ENCODE measurements at regions not wholly inside any gene's neighbourhood (a gene's known extent, or its start where the extent isn't known, plus 50 kb on each side); places are given as distances from the start of the nearest gene placed in this dataset.

GRCh38 chr5:2203774-2204173 is 321.0 kb upstream of the IRX4 start:
- H3K4me3 ChIP-seq (ENCODE audit: low read depth, low read length) = no peak overlapping the region
- no peak for TF ChIP-seq CTCF (IDR thresholded peaks at IDR 0.05; ENCODE audit: control insufficient read depth, extremely low read depth, insufficient read depth)
- no peak for DNase-seq (ENCODE audit: low read depth)

- TF ChIP-seq CTCF (IDR thresholded peaks at IDR 0.05; ENCODE audit: control insufficient read depth, extremely low read depth, insufficient read depth) = no peak
- no peak overlapping the region for H3K4me3 ChIP-seq (ENCODE audit: low read depth, low read length)
- no peak for DNase-seq (ENCODE audit: low read depth)
These were observed 319.1 kb upstream of the IRX4 start for GRCh38 chr5:2201832-2202231.

- TF ChIP-seq CTCF (IDR thresholded peaks at IDR 0.05; ENCODE audit: control insufficient read depth, extremely low read depth, insufficient read depth) = no peak
- no peak for DNase-seq (ENCODE audit: low read depth)
- no peak overlapping the region for H3K4me3 ChIP-seq (ENCODE audit: low read depth, low read length)
These were observed 318.7 kb upstream of the IRX4 start for GRCh38 chr5:2201421-2201820.

GRCh38 chr5:2201011-2201410 is 318.3 kb upstream of the IRX4 start:
- no peak for DNase-seq (ENCODE audit: low read depth)
- H3K4me3 ChIP-seq (ENCODE audit: low read depth, low read length) = no peak overlapping the region
- TF ChIP-seq CTCF (IDR thresholded peaks at IDR 0.05; ENCODE audit: control insufficient read depth, extremely low read depth, insufficient read depth) = no peak

GRCh38 chr5:2200261-2200950 is 317.7 kb upstream of the IRX4 start:
- TF ChIP-seq CTCF (IDR thresholded peaks at IDR 0.05; ENCODE audit: control insufficient read depth, extremely low read depth, insufficient read depth) = no peak
- peak; percentile 80 for DNase-seq (ENCODE audit: low read depth)
- H3K4me3 ChIP-seq (ENCODE audit: low read depth, low read length) = no peak overlapping the region

- no peak for DNase-seq (ENCODE audit: low read depth)
- TF ChIP-seq CTCF (IDR thresholded peaks at IDR 0.05; ENCODE audit: control insufficient read depth, extremely low read depth, insufficient read depth) = no peak
- H3K4me3 ChIP-seq (ENCODE audit: low read depth, low read length) = no peak overlapping the region
These were observed 317.0 kb upstream of the IRX4 start for GRCh38 chr5:2199697-2200096.

GRCh38 chr5:2196989-2197619 is 314.4 kb upstream of the IRX4 start:
- TF ChIP-seq CTCF (IDR thresholded peaks at IDR 0.05; ENCODE audit: control insufficient read depth, extremely low read depth, insufficient read depth) = no peak
- H3K4me3 ChIP-seq (ENCODE audit: low read depth, low read length) = no peak overlapping the region
- DNase-seq (ENCODE audit: low read depth) = no peak
